ENCODE measurements at regions not wholly inside any gene's neighbourhood (a gene's known extent, or its start where the extent isn't known, plus 50 kb on each side); places are given as distances from the start of the nearest gene placed in this dataset.

DNA sequence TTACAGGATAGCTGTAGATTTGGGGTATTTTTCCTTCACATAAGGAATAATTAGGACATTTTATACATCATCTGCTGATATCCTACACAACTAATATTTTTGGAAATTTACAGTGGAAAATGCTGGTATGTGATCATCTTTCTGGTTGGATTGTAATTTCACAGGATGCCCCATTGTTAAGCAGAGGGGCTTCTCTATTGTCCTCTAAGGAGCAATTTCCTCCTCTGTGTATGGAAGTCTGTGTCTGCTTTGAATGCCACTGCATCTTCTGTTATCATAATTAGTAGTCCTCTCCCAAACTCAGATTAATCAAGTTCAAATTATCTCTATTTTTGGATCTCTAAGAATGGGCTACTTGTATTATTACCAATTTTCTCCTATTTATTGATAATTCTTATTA is 988.1 kb upstream of the B3GALT2 start:
- H3K79me2 ChIP-seq (ENCODE audit: insufficient read depth, low read length): no peaks in the 10 kb centered on the region
- no peaks in the 10 kb centered on the region for H4K20me1 ChIP-seq (ENCODE audit: insufficient read depth, low read length)
- H3K36me3 ChIP-seq (ENCODE audit: insufficient read depth, low read length): no peaks in the 10 kb centered on the region
- ATAC-seq (ENCODE audit: insufficient read depth, low read depth) (no peak), DNase-seq (no peak)
- no peak overlapping the region for H3K4me2 ChIP-seq (ENCODE audit: insufficient read depth, low read length)
- H3K27me3 ChIP-seq (ENCODE audit: insufficient read depth, low read length, poor library complexity): no peaks in the 10 kb centered on the region
- H3K27ac ChIP-seq (ENCODE audit: low read length): no peak overlapping the region
- no peak overlapping the region for H3K4me3 ChIP-seq (ENCODE audit: low read depth in 1 of 2, low read length in 2 of 2)
- no peak overlapping the region for H3K9ac ChIP-seq (ENCODE audit: low read depth, low read length)
- TF ChIP-seq EZH2 (IDR thresholded peaks at IDR 0.05; ENCODE audit: borderline replicate concordance, low read depth, low read length, severe bottlenecking): no peak
- TF ChIP-seq, protein P1, sequence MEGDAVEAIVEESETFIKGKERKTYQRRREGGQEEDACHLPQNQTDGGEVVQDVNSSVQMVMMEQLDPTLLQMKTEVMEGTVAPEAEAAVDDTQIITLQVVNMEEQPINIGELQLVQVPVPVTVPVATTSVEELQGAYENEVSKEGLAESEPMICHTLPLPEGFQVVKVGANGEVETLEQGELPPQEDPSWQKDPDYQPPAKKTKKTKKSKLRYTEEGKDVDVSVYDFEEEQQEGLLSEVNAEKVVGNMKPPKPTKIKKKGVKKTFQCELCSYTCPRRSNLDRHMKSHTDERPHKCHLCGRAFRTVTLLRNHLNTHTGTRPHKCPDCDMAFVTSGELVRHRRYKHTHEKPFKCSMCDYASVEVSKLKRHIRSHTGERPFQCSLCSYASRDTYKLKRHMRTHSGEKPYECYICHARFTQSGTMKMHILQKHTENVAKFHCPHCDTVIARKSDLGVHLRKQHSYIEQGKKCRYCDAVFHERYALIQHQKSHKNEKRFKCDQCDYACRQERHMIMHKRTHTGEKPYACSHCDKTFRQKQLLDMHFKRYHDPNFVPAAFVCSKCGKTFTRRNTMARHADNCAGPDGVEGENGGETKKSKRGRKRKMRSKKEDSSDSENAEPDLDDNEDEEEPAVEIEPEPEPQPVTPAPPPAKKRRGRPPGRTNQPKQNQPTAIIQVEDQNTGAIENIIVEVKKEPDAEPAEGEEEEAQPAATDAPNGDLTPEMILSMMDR (IDR thresholded peaks at IDR 0.05; ENCODE audit: borderline replicate concordance, extremely low read depth, low read length, poor library complexity, severe bottlenecking): no peak
- no peak overlapping the region for H2AFZ ChIP-seq (ENCODE audit: low read depth, low read length)
- H3K4me1 ChIP-seq (ENCODE audit: insufficient read depth, low read length): no peaks in the 10 kb centered on the region
- H3K9me3 ChIP-seq (ENCODE audit: insufficient read depth, low read length, severe bottlenecking): no peaks in the 10 kb centered on the region

DNA sequence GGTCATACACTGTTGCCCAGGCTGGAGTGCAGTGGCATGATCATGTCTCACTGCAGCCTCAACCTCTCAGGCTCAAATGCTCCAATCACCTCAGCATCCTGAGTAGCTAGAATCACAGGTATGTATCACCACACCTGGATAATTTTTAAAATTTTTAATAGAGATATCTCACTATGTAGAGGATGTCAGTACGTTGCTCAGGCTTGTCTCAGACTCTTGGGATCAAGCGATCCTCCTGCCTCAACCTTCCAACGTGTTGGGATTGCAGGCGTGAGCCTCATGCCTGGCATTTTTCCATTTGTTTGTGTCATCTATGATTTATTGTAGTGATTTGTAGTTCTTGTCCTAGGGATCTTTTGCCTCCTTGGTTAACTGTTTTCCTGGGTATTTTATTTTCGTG is 985.2 kb upstream of the B3GALT2 start:
- Histone ChIP-seq H3K9ac (ENCODE audit: low read depth, low read length) (no peak overlapping the region), H3K4me3 (ENCODE audit: low read depth in 1 of 2, low read length in 2 of 2) (no peak overlapping the region), H3K36me3 (ENCODE audit: insufficient read depth, low read length) (no peaks in the 10 kb centered on the region), H3K27ac (ENCODE audit: low read length) (no peak overlapping the region), H2AFZ (ENCODE audit: low read depth, low read length) (no peak overlapping the region), H3K9me3 (ENCODE audit: insufficient read depth, low read length, severe bottlenecking) (no peaks in the 10 kb centered on the region), H3K4me1 (ENCODE audit: insufficient read depth, low read length) (no peaks in the 10 kb centered on the region), H4K20me1 (ENCODE audit: insufficient read depth, low read length) (no peaks in the 10 kb centered on the region), H3K27me3 (ENCODE audit: insufficient read depth, low read length, poor library complexity) (no peaks in the 10 kb centered on the region), H3K79me2 (ENCODE audit: insufficient read depth, low read length) (no peaks in the 10 kb centered on the region), H3K4me2 (ENCODE audit: insufficient read depth, low read length) (no peak overlapping the region)
- no peak for DNase-seq
- TF ChIP-seq, protein P1 (IDR thresholded peaks at IDR 0.05; ENCODE audit: borderline replicate concordance, extremely low read depth, low read length, poor library complexity, severe bottlenecking): no peak
- TF ChIP-seq EZH2 (IDR thresholded peaks at IDR 0.05; ENCODE audit: borderline replicate concordance, low read depth, low read length, severe bottlenecking): no peak
- no peak for ATAC-seq (ENCODE audit: insufficient read depth, low read depth)

DNA sequence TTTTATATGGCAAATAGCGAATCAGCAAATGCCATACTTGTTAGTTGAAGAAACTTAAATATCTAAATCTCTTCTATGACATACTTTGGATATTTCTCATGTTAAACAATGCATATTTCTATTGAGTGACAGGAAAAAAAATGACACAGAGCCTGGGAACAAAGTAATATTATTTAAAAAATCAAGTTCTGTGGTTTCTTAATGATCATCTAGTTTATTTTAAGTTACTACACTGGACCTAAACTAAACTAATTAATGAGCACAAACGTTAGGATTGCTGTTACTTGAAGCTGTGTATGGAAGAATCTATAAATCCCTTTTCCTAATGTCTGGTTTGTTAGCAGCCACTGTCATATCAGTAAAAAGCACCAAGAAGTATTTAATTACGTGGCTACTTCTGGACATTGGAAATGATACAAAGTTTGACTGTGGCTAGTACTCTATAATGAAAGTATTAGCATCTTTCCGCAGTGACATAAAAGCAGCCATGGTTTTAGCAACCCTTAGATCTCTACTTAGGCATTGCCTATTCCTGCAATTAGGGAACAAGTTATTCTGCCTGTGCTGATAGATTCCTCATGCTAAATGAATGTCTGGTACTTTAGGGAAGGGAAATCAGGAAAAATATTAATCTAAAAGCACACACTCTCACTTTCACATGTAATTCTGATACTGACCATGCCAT is 981.7 kb upstream of the B3GALT2 start:
- Histone ChIP-seq H3K4me2 (ENCODE audit: insufficient read depth, low read length) (no peak overlapping the region), H3K4me3 (ENCODE audit: low read depth in 1 of 2, low read length in 2 of 2) (no peak overlapping the region)
- DNase-seq: no peak

More for the DNA sequence above, 981.7 kb upstream of the B3GALT2 start:
- H3K79me2 ChIP-seq (ENCODE audit: insufficient read depth, low read length): no peaks in the 10 kb centered on the region
- no peaks in the 10 kb centered on the region for H3K4me1 ChIP-seq (ENCODE audit: insufficient read depth, low read length)
- no peak overlapping the region for H3K9ac ChIP-seq (ENCODE audit: low read depth, low read length)
- no peaks in the 10 kb centered on the region for H4K20me1 ChIP-seq (ENCODE audit: insufficient read depth, low read length)
- H3K9me3 ChIP-seq (ENCODE audit: insufficient read depth, low read length, severe bottlenecking): no peaks in the 10 kb centered on the region
- TF ChIP-seq, protein P1 (IDR thresholded peaks at IDR 0.05; ENCODE audit: borderline replicate concordance, extremely low read depth, low read length, poor library complexity, severe bottlenecking): no peak
- TF ChIP-seq EZH2 (IDR thresholded peaks at IDR 0.05; ENCODE audit: borderline replicate concordance, low read depth, low read length, severe bottlenecking): no peak
- no peaks in the 10 kb centered on the region for H3K36me3 ChIP-seq (ENCODE audit: insufficient read depth, low read length)
- ATAC-seq (ENCODE audit: insufficient read depth, low read depth): no peak
- no peaks in the 10 kb centered on the region for H3K27me3 ChIP-seq (ENCODE audit: insufficient read depth, low read length, poor library complexity)
- H2AFZ ChIP-seq (ENCODE audit: low read depth, low read length): no peak overlapping the region
- H3K27ac ChIP-seq (ENCODE audit: low read length): no peak overlapping the region
